ENCODE measurements at regions not wholly inside any gene's neighbourhood (a gene's known extent, or its start where the extent isn't known, plus 50 kb on each side); places are given as distances from the start of the nearest gene placed in this dataset.

DNA sequence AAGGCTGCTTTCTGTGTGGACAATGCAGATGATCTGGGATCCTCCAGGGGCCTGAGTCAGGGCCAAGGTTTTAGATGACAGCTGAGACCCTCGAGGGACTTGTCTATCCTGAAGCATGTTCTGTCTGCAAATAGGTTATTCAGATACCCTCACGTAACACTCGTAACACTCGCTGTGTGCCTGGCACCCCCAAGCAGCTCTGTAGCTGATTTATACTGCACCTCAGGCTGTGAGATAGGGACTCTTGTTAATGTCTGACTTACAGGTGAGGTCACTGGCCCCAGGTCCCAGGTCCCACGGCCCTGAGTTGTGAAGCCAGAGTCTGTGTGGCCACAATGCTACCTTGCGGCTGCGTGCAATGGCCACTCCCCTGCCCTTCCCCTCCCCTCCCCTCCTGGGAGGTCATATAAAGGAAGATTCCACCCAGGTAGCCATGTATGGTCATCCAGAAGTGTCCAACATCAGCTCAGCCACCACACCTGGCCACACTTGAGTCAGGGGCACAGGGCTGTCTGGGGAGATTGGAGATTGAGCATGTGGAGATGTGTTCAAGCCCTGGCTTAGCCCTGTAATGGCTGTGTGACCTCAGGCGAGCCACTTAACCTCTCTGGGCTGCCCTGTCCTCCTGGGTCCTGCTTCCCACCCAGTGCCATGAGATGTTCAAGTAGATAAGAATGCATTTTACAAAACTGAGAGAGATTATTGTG, 687.7 kb downstream of the MATN1 start:
- DNase-seq (ENCODE audit: low read depth in 3 of 3, low spot score in 2 of 3): no peak

DNA sequence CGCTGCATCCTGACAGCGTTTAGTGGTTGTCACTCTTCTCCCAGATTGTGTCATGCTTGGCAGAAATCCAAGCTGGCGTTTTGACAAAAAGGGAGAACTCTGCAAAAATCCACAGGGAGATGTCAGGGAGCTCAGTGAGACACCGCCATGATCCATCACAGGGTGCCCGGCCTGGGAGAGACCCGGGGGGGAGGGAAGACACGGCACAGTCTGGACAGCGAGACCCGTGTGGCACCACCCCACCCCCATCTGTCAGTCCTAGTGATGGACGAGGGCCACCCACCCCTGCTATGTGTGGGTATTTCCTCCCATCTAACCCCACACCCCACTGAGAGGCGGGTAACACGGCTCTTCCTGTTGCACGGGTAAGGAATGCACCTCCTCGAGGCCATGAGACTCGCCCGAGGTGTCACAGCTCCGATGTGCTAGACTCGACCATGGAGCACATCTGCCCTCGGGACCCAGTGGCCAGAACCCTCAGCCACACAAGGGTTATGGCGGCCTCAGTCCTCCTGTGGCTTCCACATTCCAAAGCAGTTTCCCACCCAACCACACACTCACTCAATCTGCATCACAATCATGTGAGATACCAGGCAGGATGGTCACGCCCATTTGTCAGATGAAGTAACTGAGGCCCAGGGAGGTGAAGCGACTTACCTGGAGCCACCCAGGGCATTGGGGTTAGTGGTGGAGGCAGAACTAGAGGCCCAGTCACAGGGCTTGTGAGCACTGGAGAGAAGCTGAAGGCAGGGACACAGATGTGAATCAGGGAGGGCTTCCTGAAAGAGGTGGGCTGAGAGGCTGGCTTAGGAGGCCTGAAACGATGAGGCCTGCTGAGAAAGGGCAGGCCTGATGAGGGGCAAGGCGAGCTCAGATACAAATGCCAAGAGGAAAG, 688.5 kb downstream of the MATN1 start:
- no peak for DNase-seq (ENCODE audit: low read depth in 3 of 3, low spot score in 2 of 3)

DNA sequence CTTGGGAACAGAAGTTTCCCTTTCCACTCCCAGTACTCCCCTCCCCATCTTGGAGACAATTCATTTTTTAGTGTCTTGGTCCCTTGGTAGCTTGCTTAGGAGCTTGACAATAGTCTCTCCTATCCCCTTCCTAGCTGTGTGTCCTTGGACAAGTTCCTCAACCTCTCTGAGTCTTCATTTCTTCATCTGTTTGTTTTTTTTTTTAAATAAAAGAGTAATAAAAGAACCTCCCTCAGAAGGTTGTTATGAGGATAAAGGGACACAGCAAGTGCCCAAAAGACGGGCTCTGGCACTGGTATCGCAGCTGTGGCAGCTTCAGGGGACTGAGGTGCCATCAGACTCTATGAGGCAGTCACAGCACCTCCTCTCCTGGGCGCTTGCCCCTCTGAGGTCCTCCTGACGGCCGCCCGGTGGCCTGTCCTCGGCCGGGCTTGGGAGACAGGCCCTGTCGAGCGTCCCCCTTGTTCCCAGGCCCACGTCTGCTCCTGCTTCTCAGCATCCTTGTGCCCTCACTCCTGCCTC, 689.2 kb downstream of the MATN1 start:
- no peak for DNase-seq (ENCODE audit: low read depth in 3 of 3, low spot score in 2 of 3)

DNA sequence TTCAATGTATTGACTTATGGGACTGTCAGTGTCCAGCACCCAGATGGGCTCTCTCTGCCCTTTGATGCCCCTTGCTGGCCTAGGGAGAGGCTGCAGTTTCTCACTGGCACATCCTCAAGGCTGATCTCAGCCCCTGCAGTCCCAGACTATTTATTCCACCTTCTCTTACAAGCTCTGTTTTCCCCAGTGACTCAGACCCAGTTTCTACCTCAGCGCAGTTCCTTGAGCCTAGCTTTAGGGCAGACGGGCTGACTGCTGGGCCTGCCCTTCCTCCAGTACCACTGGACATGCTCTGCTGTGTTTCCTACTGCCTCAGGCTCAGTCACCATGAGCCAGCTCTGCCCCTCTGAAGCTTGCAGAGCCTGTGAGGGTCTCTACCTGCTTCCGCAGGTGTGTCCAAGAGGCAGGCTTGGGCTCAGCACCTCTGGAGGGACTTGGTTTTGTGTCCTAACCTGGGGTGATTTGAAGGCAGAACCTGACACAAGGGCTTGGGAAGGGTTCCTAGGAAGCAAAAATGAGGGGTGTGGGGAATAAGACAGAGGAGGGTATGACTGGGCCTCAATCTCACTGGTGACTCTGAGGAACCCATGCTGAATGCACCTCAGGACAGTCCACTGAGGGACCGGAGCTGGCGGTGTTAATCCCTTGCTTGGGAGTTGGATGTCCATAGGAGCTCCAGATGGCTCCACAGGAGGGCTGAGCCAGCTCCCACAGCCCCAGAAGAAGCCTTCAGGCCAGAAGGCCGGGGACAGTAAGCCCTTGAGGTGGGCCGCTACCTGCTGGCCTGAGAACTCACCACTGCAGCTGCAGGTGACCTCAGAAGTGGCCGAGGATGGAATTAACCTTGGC, 689.9 kb downstream of the MATN1 start:
- no peak for DNase-seq (ENCODE audit: low read depth in 3 of 3, low spot score in 2 of 3)

DNA sequence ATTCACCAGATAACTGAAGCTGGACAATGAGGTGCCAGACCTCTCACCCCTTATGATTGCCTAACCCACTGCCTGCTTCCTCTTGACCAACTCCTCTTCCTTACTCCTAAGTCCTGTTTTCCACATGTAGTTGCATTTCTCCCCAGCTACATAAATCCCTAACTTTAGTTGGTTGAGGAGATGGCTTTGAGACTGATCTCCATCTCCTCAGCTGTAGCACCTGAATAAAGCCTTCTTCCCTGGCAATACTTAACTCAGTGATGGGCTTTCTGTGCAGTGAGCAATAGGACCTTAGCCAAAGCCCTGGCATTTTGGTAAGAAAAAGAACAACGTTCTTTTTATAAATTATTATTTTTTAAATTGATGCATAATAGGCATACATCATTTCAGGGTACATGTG, 691.1 kb downstream of the MATN1 start:
- no peak for DNase-seq (ENCODE audit: low read depth in 3 of 3, low spot score in 2 of 3)

DNA sequence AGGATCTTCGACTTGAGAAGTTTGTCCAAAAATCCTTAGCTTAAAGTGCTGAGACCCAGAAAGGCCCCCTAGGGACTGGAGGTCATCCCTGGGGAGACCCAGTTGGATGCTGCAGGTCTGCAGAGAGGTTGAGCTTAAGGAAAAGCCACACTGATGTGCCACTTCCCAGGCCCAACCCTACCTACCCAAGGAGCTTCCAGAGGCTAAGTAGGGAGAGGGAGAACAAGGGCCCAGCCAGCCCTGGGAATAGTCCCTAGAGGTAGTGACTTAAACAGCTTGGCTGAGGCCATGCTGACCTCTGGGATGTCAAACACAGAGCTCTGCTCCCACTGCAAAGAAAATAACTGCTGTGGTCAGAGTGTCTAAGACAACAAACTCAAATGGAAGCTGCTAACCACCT, 693.7 kb downstream of the MATN1 start:
- DNase-seq (ENCODE audit: low read depth in 3 of 3, low spot score in 2 of 3): no peak

DNA sequence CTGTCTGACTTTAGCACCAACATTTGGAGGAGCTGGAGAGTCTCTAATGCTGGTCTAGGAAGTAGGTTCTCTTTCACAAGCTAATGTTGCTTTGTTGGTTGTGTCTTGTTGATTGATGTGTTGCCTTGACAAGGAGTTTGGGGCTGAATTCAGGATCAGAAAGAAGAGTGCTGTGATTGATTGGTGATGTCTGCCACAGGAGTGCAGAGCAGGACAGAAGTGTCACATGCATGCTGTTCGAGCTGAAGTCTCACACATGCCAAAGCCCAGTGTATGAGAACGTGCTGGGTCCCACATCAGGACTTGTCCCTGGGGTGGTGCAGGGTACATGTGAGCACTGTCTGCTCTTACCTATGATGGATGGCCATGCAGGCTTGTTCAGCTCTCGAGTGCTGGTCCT, 694.4 kb downstream of the MATN1 start:
- no peak for DNase-seq (ENCODE audit: low read depth in 3 of 3, low spot score in 2 of 3)

DNA sequence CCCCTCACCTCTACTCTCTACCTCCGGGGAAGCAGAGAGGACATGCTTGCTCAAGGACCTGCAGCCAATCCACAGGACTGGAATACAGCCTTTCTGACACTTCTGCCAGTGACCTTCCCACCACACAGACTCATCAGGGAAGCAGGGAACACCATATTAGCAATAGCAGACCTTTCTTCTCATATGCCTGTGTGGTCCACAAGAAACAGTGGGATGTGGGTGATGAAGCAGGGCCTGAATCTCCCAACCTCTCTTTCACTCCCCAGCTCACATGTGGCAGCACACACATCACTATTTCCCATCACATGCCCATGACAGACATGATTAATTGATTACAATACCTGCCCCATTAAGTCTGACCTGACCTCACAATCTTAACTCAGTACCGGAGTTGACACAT, 695.1 kb downstream of the MATN1 start:
- DNase-seq (ENCODE audit: low read depth in 3 of 3, low spot score in 2 of 3): no peak

DNA sequence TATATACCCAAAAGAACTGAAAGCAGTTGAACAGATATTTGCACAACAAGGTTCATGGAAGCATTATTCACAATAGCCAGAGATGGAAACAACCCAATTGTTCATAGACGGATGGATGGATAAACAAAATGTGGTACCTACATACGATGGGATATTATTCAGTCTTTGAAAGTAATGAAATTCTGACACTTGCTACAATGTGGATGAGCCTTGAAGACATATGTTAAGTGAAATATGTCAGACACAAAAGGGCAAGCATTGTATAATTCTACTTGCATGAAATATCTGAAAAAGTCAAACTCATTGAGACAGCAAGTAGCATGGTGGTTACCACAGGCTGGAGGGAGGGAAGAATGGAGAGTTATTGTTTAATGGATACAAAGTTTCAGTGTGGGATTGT, 696.1 kb downstream of the MATN1 start:
- no peak for DNase-seq (ENCODE audit: low read depth in 3 of 3, low spot score in 2 of 3)

DNA sequence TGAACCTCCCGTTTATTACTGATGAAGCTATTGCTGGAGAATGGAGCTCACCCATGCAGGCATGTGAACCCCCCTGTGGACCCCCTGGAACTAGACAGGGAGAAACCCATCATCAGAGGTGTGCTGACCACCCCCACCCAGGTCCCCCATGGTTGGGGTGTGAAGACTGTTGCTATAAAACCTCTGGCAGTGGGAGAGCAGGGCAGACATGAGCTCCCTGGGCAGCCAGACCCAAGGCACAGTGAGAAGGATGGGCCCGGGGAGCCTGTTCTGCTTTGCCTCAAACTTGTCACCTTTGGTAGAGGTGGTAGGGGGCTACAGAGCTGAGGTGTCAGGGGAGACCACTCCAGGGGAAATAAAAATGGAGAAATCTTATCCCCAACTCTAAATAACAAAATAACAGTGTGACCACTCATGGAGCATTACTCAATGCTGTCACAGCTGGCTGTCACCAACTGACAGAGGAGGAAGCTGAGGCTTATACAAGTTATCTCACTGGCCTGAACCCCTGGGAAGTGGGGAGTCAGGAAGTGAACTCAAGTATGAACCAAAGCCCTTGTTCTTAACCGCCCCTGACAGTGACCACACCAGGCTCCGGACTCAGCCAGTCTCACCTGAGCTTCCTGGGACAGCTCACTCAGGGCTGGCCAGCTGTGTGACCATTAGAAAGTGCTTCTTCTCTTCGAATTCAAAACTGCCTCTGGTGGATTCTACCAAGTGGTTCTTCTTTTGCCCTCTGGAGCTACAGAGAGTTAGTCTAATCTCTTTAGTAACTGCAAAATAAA, 698.8 kb downstream of the MATN1 start:
- DNase-seq (ENCODE audit: low read depth in 3 of 3, low spot score in 2 of 3): no peak

DNA sequence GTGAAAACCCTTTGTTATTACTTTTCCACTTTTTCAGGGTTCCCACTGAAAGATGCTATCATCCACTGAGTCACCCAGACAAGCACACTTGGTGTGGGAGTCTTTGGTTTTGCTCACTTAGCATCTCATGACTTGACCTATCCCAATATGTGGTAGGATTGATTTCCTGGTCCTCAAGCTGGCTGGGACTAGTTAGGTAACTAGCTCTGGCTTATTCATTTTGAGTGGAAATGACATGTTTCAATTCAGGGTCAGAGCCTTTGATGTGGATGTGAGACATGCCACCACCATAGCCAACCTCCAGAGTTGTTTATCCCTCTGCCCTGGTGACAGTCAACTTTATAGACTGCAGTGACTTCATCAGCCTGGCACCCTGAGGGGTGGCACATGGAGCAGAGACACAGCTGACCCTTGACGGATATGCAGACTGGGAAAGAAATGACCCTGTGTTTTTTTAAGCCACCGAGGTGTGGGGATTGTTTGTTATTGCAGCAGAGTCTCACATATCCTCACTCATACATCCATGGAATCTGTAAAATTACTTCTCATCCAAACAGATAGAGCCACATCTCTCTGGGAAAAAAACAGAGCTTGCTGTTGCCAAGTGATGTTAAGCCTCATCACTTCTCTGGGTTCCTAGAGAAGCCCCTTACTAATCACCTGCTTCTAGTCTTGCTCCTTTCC, 699.9 kb downstream of the MATN1 start:
- no peak for DNase-seq (ENCODE audit: low read depth in 3 of 3, low spot score in 2 of 3)

DNA sequence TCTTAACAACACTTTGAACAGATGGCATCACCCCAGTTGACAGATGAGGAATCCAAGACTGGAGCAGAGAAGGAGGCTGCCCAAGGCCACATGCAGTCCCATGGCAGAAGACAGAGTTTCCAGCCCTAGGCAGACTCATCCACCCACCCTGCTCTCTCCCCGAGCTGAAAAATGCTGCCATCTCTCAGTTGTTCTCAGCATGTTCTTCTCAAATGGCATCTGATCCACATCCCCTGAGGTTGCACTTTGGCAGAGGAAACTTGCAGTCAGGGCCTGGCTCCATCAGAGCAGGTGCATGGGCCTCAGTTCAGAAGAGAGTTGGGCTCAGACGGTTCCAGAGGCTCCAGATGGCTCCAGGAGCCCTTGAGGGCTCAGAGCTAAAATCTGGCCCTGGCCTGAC, 709.4 kb downstream of the MATN1 start:
- no peak for DNase-seq (ENCODE audit: low read depth in 3 of 3, low spot score in 2 of 3)

DNA sequence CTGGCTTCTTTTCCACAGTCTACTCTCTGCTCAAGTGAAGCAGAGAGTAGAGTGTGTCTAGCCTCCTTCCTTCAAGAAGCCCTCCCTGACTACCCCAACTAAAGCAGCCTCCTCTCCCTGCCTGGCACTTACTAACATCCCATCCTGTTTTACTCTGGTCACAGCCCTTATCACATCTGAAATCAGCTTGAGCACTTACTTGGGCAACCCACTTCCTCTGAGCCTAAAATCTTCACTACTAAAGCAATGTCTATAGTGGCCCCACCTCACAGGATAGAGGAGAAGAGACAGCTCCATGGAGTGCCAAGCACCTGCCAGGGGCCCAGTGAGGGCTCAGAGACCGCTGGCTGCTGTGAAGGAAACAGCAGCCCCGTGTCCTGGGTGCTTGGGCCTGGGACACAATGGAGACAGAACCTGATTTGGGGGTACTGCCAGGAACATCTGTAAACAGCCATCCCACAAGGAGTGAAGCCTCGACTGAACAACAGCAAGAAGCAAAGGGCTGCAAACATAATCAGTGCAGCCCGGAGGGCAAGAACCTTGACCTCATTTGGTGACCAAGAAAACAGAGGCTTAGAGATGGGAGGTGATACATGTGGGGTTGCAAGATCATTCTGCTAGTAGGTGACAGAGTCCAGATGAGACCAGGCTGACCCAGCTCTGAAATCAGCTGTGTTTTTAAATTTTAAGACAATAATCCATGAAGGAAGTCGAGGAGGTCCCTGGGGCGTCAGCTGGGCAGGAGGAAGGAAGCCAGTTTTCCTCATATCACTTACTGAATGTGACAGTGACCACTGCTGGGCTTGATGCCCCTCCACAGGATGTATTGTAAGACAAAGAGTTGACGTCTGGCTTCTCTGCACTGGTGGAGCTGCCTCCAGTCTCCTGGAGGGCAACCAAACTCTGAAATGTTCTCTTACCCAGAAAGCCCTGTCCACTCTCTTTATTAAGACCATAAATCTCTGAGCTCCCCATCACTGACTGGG, 710.6 kb downstream of the MATN1 start:
- no peak for DNase-seq (ENCODE audit: low read depth in 3 of 3, low spot score in 2 of 3)

DNA sequence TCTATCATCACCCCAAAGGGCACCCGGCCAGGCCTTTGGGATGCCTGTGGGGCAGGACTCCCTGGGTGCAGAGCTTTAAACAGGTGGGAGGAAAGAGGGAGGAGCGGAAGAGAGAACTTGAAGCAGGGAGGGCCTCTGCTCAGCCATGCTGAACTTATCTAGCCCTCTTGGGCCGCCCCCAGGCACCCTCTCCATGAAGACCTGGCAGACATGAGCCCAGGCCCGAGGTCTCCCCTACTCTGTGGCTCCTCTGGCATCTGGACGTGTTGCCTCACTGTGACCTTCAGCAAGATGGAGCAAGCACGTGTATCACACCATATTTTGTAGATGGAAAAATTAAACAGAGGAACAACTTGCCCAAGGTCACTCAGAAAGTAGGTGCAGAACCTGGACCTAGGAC, 711.4 kb downstream of the MATN1 start:
- DNase-seq (ENCODE audit: low read depth in 3 of 3, low spot score in 2 of 3): no peak

DNA sequence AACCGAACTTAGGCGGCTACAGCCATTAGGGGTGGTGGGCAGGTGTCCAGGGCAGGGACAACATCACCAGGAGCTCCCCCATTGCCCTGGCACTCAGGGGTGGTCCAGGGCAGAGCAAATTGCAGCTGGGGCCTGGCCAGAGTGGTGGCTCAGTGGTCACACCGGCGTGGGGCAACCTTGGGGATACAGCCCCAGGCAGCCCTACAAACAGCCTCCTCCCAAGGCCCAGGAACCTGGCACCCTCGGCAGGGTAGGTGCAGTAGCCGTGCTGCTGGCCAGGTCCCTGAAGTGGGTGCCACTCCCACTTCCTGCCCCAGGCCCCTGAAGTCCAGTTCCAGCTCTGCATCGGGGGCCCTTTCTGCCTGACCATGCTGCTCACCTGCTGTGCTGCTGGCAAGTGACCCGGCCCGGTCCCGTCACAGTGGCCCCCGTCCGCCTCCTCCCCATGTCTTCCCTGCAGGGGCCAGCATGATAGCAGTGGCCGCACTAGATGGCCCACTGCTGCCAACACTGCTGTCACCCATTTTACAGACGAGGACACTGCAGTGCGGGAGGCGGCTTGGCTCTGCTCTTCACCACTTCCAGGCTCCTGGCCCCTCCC, 712.8 kb downstream of the MATN1 start:
- no peak for DNase-seq (ENCODE audit: low read depth in 3 of 3, low spot score in 2 of 3)

DNA sequence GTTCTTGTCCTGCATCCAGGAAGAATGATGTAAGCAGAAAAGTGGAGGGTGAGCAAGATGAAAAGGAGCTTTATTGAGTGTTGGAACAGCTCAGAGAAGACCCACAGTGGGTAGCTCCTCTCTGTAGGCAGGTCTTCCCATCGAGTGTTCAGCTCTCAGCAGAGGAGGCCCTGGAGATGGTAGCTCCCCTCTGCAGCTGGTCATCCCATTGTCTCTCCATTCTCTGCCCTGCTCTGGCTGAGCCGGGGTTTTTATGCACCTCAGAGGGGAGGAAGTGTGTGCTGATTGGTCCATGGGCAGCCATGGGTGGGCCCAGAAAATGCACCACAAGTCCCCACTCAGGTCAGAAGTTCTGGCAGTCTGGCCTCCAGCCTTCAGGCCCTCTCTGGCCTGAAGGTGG, 713.7 kb downstream of the MATN1 start:
- no peak for DNase-seq (ENCODE audit: low read depth in 3 of 3, low spot score in 2 of 3)

DNA sequence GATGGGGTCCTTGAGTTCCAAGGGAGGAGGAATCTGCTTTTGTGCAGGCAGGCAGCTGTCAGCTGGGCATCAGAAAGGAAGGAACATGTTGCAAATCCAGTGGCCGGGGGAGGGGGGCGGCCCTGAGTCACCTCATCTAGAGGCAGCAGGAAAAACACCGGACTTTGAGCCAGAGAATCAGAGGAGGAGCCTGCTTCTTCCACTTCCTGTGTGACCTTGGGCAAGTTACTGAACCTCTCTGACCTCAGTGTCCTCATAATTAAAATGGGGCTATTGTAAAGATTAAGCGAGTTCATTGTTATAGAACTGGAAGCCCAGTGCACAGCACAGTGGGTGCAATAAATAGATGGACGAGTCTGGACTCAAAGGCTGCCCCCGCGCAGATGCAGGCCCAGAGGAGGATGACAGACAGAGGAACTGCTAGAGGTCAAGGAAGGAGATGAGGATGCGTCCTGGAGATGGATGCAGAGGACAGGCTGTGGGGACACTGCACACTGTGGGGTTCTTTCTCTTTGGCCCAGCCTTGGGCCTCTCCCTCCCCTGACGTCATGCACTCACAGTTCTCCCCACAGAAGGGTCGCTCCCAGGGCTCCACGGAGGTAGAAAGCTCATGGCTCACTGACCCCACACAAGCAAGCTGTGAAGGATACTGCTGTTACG, 714.3 kb downstream of the MATN1 start:
- no peak for DNase-seq (ENCODE audit: low read depth in 3 of 3, low spot score in 2 of 3)
